ENCODE measurements at regions not wholly inside any gene's neighbourhood (a gene's known extent, or its start where the extent isn't known, plus 50 kb on each side); places are given as distances from the start of the nearest gene placed in this dataset.
"Not testable (repeated sequence)": the region's sequence is repeated elsewhere in the genome, so short reads cannot be mapped to it uniquely, and the experiment has no call there.

GRCh38 chr2:221724631-221725203, 152.6 kb upstream of the EPHA4 start:
- H3K27ac Mint-ChIP-seq (ENCODE audit: unreplicated experiment): peak overlapping the region; percentile 25
- peaks cover 41% of the 10 kb centered on the region for H3K9me3 Mint-ChIP-seq (ENCODE audit: unreplicated experiment)
- peaks cover 21% of the 10 kb centered on the region for H3K4me1 Mint-ChIP-seq (ENCODE audit: low read depth, unreplicated experiment)
- Histone ChIP-seq H3K27me3 (replicated peaks; ENCODE audit: control insufficient read depth, insufficient read depth, low read length) (no peaks in the 10 kb centered on the region), H3K4me1 (no peaks in the 10 kb centered on the region), H3K4me3 (ENCODE audit: low read depth, low read length) (no peak overlapping the region), H3K36me3 (ENCODE audit: control insufficient read depth, insufficient read depth, low read length) (no peaks in the 10 kb centered on the region), H3K9me3 (peaks cover 21% of the 10 kb centered on the region)
- CTCF ChIA-PET: no interaction called here
- peaks cover 5% of the 10 kb centered on the region for H3K27me3 Mint-ChIP-seq (ENCODE audit: insufficient read depth, unreplicated experiment)
- POLR2A ChIA-PET: no interaction called here
- intact Hi-C loops (cut with micrococcal nuclease; ENCODE audit: unreplicated experiment): no loop called here
- BruUV-seq (replicated peaks): no TSS peak
- no peak for TF ChIP-seq CTCF (IDR thresholded peaks at IDR 0.05; ENCODE audit: insufficient read depth in 1 of 2, low read depth in 1 of 2, low read length in 1 of 2, severe bottlenecking in 1 of 2, unreplicated experiment in 1 of 2)
- no peak for DNase-seq
- H3K4me3 Mint-ChIP-seq (ENCODE audit: unreplicated experiment): peak overlapping the region; percentile 13
- H3K36me3 Mint-ChIP-seq (ENCODE audit: insufficient read depth, unreplicated experiment): peaks cover 20% of the 10 kb centered on the region

- CTCF ChIA-PET; H3K4me3 ChIP-seq (ENCODE audit: low read depth, low read length); intact Hi-C loops (cut with micrococcal nuclease; ENCODE audit: unreplicated experiment); H3K36me3 ChIP-seq (ENCODE audit: control insufficient read depth, insufficient read depth, low read length); DNase-seq; POLR2A ChIA-PET; H3K4me1 ChIP-seq; H3K4me3 Mint-ChIP-seq (ENCODE audit: unreplicated experiment); H3K27me3 ChIP-seq (replicated peaks; ENCODE audit: control insufficient read depth, insufficient read depth, low read length); H3K27ac Mint-ChIP-seq (ENCODE audit: unreplicated experiment); BruUV-seq (replicated peaks); H3K27me3 Mint-ChIP-seq (ENCODE audit: insufficient read depth, unreplicated experiment): not testable (repeated sequence)
- H3K9me3 Mint-ChIP-seq (ENCODE audit: unreplicated experiment): peaks cover 38% of the 10 kb centered on the region
- H3K36me3 Mint-ChIP-seq (ENCODE audit: insufficient read depth, unreplicated experiment): peaks cover 20% of the 10 kb centered on the region
- H3K9me3 ChIP-seq: peaks cover 21% of the 10 kb centered on the region
- H3K4me1 Mint-ChIP-seq (ENCODE audit: low read depth, unreplicated experiment): peaks cover 21% of the 10 kb centered on the region
Measured at GRCh38 chr2:221724117-221724516, 152.0 kb upstream of the EPHA4 start.

GRCh38 chr2:221716426-221717303, 144.6 kb upstream of the EPHA4 start:
- H3K9me3 ChIP-seq: no peaks in the 10 kb centered on the region; the same call in 1 of the 2 replicates
- H3K4me1 ChIP-seq: peaks cover 47% of the 10 kb centered on the region
- no peaks in the 10 kb centered on the region for H3K27me3 ChIP-seq (replicated peaks; ENCODE audit: control insufficient read depth, insufficient read depth, low read length)
- peak overlapping the region; percentile 93 for H3K27ac Mint-ChIP-seq (ENCODE audit: unreplicated experiment)
- intact Hi-C loops (cut with micrococcal nuclease; ENCODE audit: unreplicated experiment): loop anchor here (1.0 to 10.0 kb wide), 5 partner anchors 15 to 262 kb away; no protein-coding TSS in a partner anchor
- no peaks in the 10 kb centered on the region for H3K27me3 Mint-ChIP-seq (ENCODE audit: insufficient read depth, unreplicated experiment)
- CTCF ChIA-PET: interaction anchor here (0.6 kb wide), 1 partner anchor 1034 kb away, joined by 3 read pairs; no protein-coding TSS in a partner anchor
- TF ChIP-seq CTCF (IDR thresholded peaks at IDR 0.05; ENCODE audit: insufficient read depth in 1 of 2, low read depth in 1 of 2, low read length in 1 of 2, severe bottlenecking in 1 of 2, unreplicated experiment in 1 of 2): no peak
- H3K36me3 Mint-ChIP-seq (ENCODE audit: insufficient read depth, unreplicated experiment): peaks cover 5% of the 10 kb centered on the region
- peak; percentile 71 to 82 for DNase-seq
- H3K4me3 Mint-ChIP-seq (ENCODE audit: unreplicated experiment): peak overlapping the region; percentile 57
- POLR2A ChIA-PET: no interaction called here
- no peak overlapping the region for H3K4me3 ChIP-seq (ENCODE audit: low read depth, low read length)
- H3K4me1 Mint-ChIP-seq (ENCODE audit: low read depth, unreplicated experiment): peaks cover 55% of the 10 kb centered on the region
- peaks cover 17% of the 10 kb centered on the region for H3K9me3 Mint-ChIP-seq (ENCODE audit: unreplicated experiment)
- H3K36me3 ChIP-seq (ENCODE audit: control insufficient read depth, insufficient read depth, low read length): no peaks in the 10 kb centered on the region
- BruUV-seq (replicated peaks): no TSS peak
